GM21786 (cell line): ENCODE measurements at regions not wholly inside any gene's neighbourhood (a gene's known extent, or its start where the extent isn't known, plus 50 kb on each side); places are given as distances from the start of the nearest gene placed in this dataset.

ENCODE experiments used
- ATAC-seq: cut with Tn5 transposase; IDR thresholded peaks from one replicate; pipeline ENCODE4 v1.9.1; 2021; ENCODE audit not compliant: unreplicated experiment

- no peak for ATAC-seq
Measured at GRCh38 chr2:8391584-8391983, 290.3 kb upstream of the ID2 start.

DNA sequence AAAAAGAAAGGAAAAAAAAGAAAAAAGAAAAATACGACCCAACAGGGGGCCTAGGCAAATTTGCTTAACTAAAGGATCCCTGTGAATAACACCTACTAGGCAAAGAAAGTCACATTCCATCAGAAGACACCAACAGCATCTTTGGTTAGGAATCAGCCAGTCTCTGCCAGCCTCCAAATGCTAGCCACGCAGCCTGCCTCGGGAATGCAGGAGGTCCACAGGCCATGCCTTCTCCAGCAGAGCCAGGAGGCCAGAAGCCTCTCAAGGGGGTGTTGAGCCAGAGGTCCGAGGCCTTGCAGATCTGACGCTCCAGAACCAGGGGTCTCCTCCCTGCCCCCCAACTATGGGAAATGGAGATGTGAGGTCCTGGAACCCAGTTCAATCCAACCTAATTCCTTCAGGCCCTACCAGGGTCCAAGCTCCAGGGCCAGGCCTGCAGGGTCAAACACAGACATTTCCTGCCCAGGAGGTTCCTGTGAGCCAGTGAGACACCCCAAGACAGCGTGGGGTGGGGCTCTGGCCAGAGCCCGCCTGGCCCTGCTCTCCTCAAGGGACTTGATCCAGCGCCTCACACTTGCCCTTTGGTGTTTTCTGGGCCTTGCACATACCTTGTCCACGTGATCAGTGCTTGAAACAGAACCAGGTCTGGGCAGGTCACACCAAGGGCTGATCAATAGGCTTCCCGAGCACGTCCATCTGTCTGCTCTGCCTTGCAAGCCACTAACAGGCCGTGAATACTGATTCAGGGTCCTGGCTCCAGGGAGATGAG lies 289.6 kb upstream of the ID2 start:
- ATAC-seq: no peak

DNA sequence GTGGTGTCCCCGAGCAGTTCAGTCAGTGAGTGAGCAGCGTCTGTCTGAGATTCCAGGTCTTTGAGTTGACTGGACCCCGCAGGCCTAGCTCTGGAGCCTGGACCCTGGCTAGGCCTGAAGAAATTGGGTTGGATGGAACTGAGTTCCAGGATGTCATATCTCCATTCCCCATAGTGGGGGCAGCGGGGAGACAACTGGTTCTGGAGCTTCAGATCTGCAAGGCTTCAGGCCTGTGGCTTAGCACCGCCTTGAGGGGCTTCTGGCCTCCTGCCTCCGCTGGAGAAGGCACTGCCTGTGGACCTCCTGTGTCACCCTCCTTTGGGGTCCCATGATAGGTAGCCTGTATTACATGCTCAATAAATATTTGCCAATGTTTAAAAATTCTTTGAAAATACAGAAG lies 288.4 kb upstream of the ID2 start:
- no peak for ATAC-seq

GRCh38 chr2:8394131-8394530 lies 287.7 kb upstream of the ID2 start:
- ATAC-seq: no peak

GRCh38 chr2:8394569-8395359 lies 287.1 kb upstream of the ID2 start:
- no peak for ATAC-seq

- ATAC-seq: no peak
Measured at GRCh38 chr2:8395718-8396117, 286.1 kb upstream of the ID2 start.

DNA sequence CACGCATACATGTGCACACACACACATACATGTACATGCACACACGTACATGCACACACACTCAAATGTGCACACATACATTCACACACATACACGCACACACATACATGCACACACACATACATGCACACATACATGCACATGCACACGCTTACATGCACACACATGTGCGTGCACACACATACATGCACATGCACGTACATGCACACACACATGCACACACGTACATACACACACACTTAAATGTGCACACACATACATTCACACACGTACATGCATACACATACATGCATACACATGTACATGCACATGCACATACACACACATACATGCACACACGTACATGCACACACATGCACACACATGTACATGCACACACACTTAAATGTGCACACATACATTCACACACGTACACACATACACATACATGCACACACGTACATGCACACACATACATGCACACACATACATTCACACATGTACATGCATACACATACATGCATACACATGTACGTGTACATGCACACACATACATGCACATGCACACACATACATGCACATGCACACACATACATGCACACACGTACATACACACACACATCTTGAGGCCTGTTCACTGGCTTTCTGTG lies 283.7 kb upstream of the ID2 start:
- no peak for ATAC-seq

DNA sequence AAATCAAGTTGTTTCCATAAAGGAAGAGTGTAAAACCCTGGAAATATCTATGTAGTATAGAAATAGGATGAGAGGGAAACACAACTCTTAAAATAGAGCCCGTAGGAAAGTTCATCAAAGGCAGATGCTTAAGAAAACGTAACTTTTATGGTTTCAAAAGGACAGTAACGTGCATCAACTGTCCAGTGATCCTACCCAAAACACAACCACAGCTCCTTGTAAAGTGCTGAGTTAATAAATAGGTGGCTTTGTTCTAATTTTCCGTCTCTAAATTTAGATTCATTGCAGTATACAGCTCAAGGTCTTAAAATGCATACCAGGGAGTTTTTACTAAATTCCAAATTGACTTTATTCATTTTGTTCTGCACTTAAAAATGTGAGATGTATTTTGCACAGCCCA lies 282.1 kb upstream of the ID2 start:
- no peak for ATAC-seq

GRCh38 chr2:8400196-8400595 lies 281.7 kb upstream of the ID2 start:
- ATAC-seq: no peak

GRCh38 chr2:8402222-8402621 lies 279.6 kb upstream of the ID2 start:
- no peak for ATAC-seq

DNA sequence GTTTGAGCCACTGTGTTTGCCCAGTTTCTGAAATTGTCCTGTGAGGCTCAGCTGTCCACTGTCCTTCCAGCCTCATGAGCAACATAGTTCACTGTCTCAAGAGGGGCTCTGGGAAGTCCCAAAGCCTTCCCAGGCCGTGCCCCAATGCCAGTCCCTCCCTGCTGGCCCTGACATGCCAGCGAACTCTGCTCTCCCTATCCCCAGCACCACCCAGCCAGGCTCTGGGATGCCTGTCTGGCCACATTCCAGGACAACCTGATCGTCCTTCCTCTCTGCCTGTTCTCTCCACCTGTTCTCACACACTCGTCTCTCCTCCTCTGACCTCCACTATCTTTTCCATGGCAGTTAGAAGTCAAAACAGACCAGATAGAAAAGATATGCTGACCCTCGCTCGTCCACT lies 278.0 kb upstream of the ID2 start:
- ATAC-seq: no peak

- ATAC-seq: no peak
Measured at GRCh38 chr2:8405334-8405733, 276.5 kb upstream of the ID2 start.

GRCh38 chr2:8406271-8406670 lies 275.6 kb upstream of the ID2 start:
- no peak for ATAC-seq

- no peak for ATAC-seq
Measured at GRCh38 chr2:8407332-8407731, 274.5 kb upstream of the ID2 start.

GRCh38 chr2:8408560-8409460 lies 273.0 kb upstream of the ID2 start:
- peak; percentile 88 for ATAC-seq

DNA sequence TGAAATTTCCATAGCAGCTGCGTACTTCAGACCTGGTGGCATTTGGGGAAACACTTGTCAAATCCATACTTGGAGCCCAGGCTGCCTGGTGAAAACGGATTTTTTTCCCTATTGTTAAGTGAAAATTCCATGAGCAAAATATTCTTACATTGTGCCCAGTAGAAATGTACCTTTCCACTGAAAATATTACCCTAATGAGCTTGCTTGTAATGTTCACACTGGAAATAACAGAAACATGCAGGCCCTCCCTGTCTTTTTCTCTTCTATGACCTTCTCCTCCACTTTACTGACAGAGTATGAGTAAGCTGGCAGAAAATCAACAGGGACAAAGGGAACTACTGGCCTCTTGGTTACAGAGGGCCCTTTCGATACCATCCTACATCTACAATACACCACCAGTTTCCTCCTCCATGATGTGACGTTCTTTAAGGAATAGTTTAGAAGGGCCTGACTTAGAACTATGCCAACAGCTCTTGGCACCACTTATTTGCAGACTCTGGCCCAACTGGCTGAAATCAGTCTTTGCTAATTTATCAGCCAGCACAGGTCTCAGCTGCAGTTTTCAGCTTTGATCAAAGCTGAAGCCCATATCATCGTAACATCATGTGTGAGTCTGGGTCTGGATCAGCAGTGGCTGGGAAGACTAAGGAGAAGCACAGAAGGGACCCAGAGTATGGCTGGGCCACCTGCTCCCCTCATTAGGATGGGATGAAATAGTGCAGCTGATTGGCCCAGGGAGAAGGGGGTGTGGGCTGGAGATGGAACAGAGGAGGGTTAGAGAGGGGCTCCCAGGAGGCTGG lies 272.2 kb upstream of the ID2 start:
- ATAC-seq: no peak

DNA sequence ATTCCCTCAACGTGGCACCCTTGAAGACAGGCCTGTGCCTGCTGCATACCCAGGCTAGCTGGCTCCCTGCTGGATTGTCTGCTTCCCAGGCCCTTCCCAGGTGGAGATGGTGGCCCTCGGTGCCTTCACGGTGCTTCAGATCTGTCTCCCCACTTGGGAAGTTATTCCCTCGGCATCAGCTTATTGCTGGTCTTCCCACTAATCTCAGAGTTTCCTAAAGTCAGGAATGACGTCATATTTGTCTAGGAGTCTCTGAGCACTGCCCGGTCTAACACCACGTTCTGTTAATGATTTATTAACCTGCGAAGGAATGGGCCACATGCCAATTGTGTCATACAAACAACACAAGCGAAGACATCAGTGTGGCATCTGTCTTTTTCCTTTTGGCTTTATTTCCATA lies 269.8 kb upstream of the ID2 start:
- ATAC-seq: no peak

GRCh38 chr2:8412586-8412985 lies 269.3 kb upstream of the ID2 start:
- no peak for ATAC-seq

DNA sequence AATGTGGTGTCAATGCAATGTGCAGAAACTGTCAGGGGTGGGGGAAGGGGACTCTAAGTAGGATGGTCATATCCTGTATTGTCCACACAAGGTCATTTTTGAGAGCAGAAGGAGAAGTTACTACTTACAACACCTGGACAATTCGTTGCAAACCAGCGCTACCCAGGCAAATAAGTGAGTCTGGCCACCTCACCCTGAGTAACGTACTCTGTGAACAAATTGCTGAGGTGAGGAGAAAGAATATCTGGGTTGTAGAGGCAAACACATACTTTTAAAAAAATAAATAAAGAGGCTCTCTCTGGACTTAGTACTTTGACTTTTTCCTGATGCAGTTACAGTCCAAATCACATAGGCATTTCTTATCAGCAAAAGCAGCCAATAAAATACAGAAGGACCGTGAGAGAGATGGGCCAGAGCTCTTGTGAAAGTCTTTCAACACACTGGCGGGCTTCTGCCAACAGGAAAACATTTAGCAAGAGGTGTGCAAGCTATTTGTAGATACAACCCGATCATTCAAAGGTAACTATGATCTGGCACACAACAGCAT lies 268.2 kb upstream of the ID2 start:
- ATAC-seq: no peak
